GM10248 (cell line): ENCODE measurements at regions not wholly inside any gene's neighbourhood (a gene's known extent, or its start where the extent isn't known, plus 50 kb on each side); places are given as distances from the start of the nearest gene placed in this dataset.

Source experiments
- CTCF ChIA-PET: fragments of 300-600 bp; sonication (Branson Sonifier 250); formaldehyde crosslinking; extraction: SDS; loops from one replicate; lab custom pipeline; 2021; ENCODE audit warnings: antibody characterized with exemption; lab: Yijun Ruan, JAX
- POLR2A ChIA-PET: fragments of 350-650 bp; sonication (Branson Sonifier 250); formaldehyde crosslinking; extraction: SDS; loops from one replicate; lab custom pipeline; 2020; ENCODE audit warnings: antibody characterized with exemption; lab: Yijun Ruan, JAX
- DNase-seq: peaks from one replicate; pipeline ENCODE4 v3.0.0; 2012; ENCODE audit errors: extremely low spot score
- TF ChIP-seq, protein P1 (sequence below): IDR thresholded peaks from 2 replicates; pipeline ENCODE4 v1.5.1; 2012; ENCODE audit warnings: mild to moderate bottlenecking, low read depth; ENCODE audit errors: extremely low read depth, missing control alignments, control extremely low read depth

GRCh38 chr5:128668921-128669320 is 130.9 kb upstream of the FBN2 start:
- ChIA-PET POLR2A (no interaction called here), CTCF (no interaction called here)
- TF ChIP-seq, protein P1, sequence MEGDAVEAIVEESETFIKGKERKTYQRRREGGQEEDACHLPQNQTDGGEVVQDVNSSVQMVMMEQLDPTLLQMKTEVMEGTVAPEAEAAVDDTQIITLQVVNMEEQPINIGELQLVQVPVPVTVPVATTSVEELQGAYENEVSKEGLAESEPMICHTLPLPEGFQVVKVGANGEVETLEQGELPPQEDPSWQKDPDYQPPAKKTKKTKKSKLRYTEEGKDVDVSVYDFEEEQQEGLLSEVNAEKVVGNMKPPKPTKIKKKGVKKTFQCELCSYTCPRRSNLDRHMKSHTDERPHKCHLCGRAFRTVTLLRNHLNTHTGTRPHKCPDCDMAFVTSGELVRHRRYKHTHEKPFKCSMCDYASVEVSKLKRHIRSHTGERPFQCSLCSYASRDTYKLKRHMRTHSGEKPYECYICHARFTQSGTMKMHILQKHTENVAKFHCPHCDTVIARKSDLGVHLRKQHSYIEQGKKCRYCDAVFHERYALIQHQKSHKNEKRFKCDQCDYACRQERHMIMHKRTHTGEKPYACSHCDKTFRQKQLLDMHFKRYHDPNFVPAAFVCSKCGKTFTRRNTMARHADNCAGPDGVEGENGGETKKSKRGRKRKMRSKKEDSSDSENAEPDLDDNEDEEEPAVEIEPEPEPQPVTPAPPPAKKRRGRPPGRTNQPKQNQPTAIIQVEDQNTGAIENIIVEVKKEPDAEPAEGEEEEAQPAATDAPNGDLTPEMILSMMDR = no peak
- DNase-seq = no peak

DNA sequence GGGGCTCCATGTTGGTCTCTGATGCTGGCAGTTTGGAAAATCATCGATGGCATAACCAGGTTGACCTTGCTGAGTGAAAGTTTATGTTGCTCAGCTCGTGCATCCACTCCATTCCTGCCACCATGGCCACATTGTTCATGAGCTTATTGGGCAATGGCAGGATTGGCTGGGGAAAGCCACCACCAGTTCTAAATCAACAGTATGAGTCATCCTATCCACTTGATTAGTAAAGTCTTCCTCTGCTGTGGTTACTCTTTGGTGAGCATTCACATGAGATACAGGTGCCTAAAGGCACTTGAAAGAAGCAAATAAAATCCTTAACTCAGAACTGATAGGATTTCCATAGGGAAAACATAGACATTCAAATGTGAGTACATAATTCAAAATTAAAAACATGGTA is 131.8 kb upstream of the FBN2 start:
- TF ChIP-seq, protein P1 = no peak
- DNase-seq = no peak
- POLR2A ChIA-PET = no interaction called here
- CTCF ChIA-PET = no interaction called here

DNA sequence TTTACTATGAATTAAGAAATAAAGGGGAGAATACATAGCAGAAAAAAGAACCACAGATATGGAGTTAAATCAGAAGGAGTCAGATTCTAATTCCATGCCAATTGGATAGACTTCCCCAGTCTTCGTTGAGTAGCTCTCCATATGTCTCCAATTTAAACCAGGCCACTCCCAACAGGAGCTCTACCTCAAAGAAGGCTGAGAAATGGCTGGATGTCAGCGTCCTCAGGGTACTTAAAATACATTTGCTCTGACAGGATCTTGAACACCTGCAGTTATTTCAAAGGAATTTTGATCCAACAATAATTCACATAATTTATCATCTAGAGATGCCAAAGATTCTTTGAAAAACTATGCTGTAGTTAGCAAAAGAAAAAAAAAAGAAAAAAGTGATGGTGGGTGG is 133.9 kb upstream of the FBN2 start:
- TF ChIP-seq, protein P1 = no peak
- no peak for DNase-seq
- ChIA-PET CTCF (interaction anchor here (1.4 kb wide), 1 partner anchor 76 kb away, joined by 3 read pairs; no protein-coding TSS in a partner anchor), POLR2A (no interaction called here)

DNA sequence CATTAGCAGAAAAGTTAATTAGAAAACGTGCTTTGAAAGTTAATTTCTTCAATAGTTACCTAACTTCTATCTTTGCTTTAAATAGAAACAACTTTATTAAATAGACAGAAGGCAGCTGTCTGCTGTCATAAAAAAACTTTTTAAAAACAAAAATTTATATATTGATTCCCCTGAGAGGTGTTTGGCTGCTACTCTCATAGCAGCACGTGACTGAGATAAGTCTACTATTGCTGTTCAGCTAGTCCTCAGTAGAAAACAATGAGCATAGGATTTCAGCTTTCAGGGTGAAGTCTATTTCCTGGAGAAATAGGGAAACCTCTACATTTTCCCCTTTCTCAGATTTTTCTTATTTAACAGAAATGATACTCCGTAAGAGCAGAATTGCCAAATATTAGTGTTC is 135.0 kb upstream of the FBN2 start:
- TF ChIP-seq, protein P1 = no peak
- ChIA-PET CTCF (interaction anchor here (1.1 to 1.4 kb wide), 3 partner anchors 8 to 75 kb away, joined by 3 to 5 read pairs (median 3); no protein-coding TSS in a partner anchor), POLR2A (no interaction called here)
- no peak for DNase-seq

- CTCF ChIA-PET = interaction anchor here (1.1 to 1.4 kb wide), 3 partner anchors 8 to 75 kb away, joined by 3 to 5 read pairs (median 3); no protein-coding TSS in a partner anchor
- TF ChIP-seq, protein P1 = no peak
- DNase-seq = no peak
- POLR2A ChIA-PET = no interaction called here
These were observed 135.4 kb upstream of the FBN2 start for GRCh38 chr5:128673411-128673957.

DNA sequence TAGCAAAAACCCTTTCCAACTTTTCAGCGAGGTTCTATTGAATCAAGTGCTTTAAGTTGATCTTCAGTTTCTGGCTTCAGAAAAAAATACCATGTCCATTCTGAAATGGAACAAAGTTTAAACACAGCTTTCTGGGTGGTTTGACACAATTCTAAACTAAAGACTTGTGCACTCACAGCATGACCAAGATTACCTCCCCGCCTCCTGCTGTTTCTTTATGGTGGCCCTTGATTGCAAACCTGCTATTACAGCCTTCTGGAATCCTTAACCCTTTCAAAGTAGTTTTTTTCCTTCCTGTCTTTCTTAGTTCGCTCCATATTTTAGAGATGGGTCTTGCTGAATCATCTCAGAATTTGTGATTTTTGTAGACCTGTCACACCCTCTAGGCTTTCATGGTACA is 135.9 kb upstream of the FBN2 start:
- no peak for DNase-seq
- ChIA-PET CTCF (interaction anchor here (0.9 to 3.5 kb wide), 5 partner anchors 12 to 145 kb away, joined by 3 to 12 read pairs (median 4); no protein-coding TSS in a partner anchor), POLR2A (no interaction called here)

More for the DNA sequence above, 135.9 kb upstream of the FBN2 start:
- TF ChIP-seq, protein P1 = no peak
